AG08395 (cell line): ENCODE measurements at regions not wholly inside any gene's neighbourhood (a gene's known extent, or its start where the extent isn't known, plus 50 kb on each side); places are given as distances from the start of the nearest gene placed in this dataset.
"Not testable (repeated sequence)": the region's sequence is repeated elsewhere in the genome, so short reads cannot be mapped to it uniquely, and the experiment has no call there.

Source experiments
- DNase-seq: peaks from one replicate; pipeline ENCODE4 v3.0.0; 2012; ENCODE audit warnings: mixed read lengths, low spot score

GRCh38 chr4:81723019-81723884 is 251.5 kb upstream of the RASGEF1B start:
- no peak for DNase-seq

- no peak for DNase-seq
Observed at GRCh38 chr4:81722290-81722851, 250.7 kb upstream of the RASGEF1B start.

- DNase-seq: no peak
Observed at GRCh38 chr4:81715757-81716156, 244.1 kb upstream of the RASGEF1B start.

- not testable (repeated sequence) for DNase-seq
Observed at GRCh38 chr4:81715357-81715756, 243.7 kb upstream of the RASGEF1B start.

- no peak for DNase-seq
Observed at GRCh38 chr4:81714291-81714690, 242.6 kb upstream of the RASGEF1B start.

GRCh38 chr4:81712714-81713113 is 241.0 kb upstream of the RASGEF1B start:
- no peak for DNase-seq

- DNase-seq: no peak
Observed at GRCh38 chr4:81704461-81704860, 232.8 kb upstream of the RASGEF1B start.

GRCh38 chr4:81700189-81700588 is 228.5 kb upstream of the RASGEF1B start:
- DNase-seq: no peak

- no peak for DNase-seq
Observed at GRCh38 chr4:81698538-81699296, 227.0 kb upstream of the RASGEF1B start.

- DNase-seq: no peak
Observed at GRCh38 chr4:81694176-81694913, 222.6 kb upstream of the RASGEF1B start.

GRCh38 chr4:81690871-81691270 is 219.2 kb upstream of the RASGEF1B start:
- no peak for DNase-seq

GRCh38 chr4:81688085-81688484 is 216.4 kb upstream of the RASGEF1B start:
- DNase-seq: peak; percentile 18

- no peak for DNase-seq
Observed at GRCh38 chr4:81687471-81687870, 215.8 kb upstream of the RASGEF1B start.

GRCh38 chr4:81685104-81685503 is 213.4 kb upstream of the RASGEF1B start:
- DNase-seq: no peak

- DNase-seq: no peak
Observed at GRCh38 chr4:81684352-81684751, 212.6 kb upstream of the RASGEF1B start.

- DNase-seq: no peak
Observed at GRCh38 chr4:81682492-81682891, 210.8 kb upstream of the RASGEF1B start.

- no peak for DNase-seq
Observed at GRCh38 chr4:81679315-81679714, 207.6 kb upstream of the RASGEF1B start.

GRCh38 chr4:81678801-81679200 is 207.1 kb upstream of the RASGEF1B start:
- DNase-seq: no peak

- no peak for DNase-seq
Observed at GRCh38 chr4:81676537-81676936, 204.8 kb upstream of the RASGEF1B start.

GRCh38 chr4:81675791-81676393 is 204.2 kb upstream of the RASGEF1B start:
- no peak for DNase-seq

- no peak for DNase-seq
Observed at GRCh38 chr4:81673961-81674360, 202.3 kb upstream of the RASGEF1B start.

- DNase-seq: not testable (repeated sequence)
Observed at GRCh38 chr4:81668328-81668727, 196.6 kb upstream of the RASGEF1B start.
